CD4-positive, alpha-beta T cell treated with Interleukin-4 for 4 hours (primary cell): ENCODE measurements at regions not wholly inside any gene's neighbourhood (a gene's known extent, or its start where the extent isn't known, plus 50 kb on each side); places are given as distances from the start of the nearest gene placed in this dataset.

Source experiments
- DNase-seq: peaks from one replicate; pipeline ENCODE4 v3.0.0-alpha.2; 2020

DNA sequence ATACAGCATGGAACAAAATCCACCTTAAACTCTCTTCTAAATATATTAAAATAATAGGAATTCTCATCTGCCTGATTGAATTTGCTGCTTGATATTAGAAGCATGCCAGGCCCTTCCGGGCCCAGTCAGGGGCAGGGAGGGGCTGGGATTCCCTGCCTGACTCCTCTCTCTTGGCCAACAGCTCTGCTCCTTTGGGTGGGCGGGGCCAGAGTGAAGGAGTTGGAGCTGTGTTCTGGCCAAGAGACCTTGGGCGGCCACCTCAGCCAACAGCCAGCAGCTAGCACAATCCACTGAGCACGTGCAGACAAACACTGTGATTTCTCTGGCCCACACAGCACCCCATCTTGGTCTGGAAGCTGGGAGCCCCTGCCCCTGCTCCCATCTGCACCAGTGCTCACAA lies 140.3 kb downstream of the PJA1 start:
- DNase-seq = no peak

DNA sequence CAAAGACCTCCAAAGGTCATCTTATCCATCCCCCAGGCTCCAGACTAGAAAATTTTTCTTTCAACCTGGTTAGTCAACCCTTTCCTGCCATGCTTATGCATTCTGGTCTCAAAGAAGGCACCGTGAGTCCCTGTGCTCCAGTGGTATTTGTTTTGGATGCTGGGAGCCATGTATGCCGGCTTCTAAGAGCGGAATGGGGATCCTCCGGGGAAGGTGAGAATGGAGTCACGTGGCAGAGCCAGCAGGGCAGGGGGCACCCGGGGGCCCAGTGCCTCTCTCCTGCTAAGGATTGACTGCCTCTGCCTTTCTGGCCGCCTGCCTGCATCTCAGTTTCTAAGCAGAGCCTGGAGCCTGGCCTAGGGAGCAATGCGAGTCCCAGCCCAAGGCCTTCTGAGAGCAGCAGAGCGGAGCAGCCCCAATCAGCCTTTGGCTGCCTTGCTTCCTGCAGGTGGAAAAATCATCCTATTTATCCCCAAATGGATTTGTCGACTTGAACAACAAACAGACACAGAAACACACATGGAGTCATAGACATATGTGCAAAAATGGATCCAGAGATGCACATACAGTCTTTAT lies 141.0 kb downstream of the PJA1 start:
- no peak for DNase-seq

DNA sequence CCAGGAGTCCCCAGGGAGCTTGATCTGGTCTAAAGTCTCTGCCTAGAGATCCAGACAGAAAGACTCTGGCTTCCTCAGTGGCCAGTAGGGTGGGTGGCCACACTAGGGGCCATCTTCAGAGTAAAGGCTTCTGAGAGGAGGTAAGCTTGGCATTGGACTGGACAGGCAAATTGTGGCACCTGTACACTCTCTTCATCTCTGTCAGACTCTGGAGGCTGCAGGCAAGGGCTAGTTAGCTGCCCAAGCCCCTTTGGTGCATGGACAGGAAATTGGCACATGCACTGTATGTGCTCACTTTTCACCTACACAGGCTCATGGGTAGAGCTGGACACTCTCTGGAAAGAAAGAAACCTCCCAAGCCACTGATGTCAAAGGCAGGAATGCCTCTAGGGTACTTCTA lies 142.8 kb downstream of the PJA1 start:
- no peak for DNase-seq

DNA sequence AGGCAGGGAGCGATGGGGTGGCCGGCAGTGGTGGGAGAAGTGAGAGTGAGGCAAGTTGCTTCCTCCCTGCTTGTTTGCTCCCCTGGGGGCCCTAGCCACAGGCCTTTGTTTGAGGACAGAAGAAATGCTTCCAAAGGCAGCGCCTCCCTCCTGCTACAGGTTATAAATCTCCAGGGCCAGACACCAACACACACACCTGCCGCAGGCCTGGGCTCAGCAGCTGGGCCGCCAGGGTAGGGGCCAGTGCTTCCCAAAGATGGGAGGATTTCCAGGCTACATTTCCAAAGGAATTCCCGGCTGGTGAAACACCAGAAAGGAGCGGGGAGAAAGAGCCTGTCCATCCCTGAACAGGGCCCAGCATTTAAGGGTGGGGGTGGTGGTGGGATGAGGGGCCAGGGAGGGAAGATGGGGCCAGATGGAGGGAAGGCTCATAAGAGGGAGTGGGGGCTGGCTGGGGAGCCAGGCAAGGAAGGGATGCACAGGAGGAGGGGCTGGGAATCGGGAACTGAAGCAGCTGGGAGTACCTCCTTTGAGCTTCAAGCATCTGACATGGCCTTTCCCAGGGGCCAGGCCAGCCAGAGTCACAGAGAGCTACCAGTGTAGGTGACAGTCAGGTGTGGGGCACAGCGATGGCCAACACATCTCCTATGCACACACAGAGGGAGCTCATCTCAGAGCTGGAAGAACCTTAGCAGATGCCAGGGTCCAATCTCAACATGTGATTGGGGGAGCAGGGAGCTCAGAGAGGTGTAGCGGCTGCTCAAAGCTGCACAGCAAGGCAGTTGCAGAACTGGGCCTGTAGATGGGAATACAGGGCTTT lies 143.9 kb downstream of the PJA1 start:
- DNase-seq = no peak

DNA sequence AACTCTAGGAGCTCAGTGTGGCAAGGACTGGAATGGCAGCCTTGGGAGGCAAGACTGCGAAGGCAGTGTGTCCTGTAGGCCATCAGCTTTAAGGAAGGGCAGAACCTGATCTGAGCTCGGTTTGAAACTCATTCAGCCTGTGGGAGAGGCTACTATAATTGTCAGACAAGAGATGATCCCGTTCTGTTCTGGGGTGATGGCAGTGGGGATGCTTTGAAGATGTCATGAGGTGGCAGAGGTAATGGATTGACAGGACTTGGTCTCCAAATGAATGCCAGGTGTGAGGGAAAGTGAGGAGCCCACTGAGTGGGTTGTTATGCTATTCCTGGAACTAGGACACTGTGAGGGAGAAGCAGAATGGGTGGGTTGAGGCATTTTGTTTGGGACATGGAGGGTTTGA lies 144.9 kb downstream of the PJA1 start:
- no peak for DNase-seq

DNA sequence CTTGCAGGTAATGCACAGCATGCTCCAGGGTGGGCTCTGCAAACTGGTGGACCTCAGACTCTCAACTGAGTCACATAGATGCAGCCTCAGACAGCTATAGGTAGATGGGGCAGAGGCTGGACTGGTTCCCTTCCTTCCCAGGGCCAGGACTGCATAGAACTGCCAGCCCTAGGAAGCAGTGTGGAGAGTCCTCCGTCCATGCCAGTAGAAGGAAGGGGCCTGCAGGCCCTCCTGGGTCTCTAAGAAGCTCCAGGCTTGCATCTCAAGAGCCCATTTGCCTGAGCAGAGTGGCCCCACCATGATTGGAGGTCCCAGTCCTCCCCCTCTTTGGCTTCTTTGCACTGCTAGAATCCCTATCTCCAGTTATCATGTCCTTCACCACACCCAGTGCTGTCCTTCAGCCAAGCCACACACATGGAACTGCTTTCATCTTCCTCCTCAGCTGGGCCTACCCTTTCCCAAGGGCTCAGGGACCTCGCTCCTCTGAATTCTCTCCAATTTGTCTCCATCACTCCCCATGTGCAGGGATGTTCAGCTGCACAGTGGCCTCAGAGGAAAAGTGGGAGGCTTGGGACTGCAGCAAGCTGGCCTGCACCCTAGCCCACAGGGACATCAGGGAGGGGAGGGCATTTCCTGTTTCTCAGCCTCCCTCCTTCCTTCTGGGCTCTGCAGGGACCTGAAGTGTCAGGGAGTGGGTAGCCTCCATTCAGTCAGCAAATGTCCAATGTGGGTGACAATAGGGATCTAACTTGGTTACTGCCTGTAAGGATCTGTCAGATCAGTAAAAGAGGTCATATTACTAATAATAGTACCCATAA lies 146.0 kb downstream of the PJA1 start:
- no peak for DNase-seq

DNA sequence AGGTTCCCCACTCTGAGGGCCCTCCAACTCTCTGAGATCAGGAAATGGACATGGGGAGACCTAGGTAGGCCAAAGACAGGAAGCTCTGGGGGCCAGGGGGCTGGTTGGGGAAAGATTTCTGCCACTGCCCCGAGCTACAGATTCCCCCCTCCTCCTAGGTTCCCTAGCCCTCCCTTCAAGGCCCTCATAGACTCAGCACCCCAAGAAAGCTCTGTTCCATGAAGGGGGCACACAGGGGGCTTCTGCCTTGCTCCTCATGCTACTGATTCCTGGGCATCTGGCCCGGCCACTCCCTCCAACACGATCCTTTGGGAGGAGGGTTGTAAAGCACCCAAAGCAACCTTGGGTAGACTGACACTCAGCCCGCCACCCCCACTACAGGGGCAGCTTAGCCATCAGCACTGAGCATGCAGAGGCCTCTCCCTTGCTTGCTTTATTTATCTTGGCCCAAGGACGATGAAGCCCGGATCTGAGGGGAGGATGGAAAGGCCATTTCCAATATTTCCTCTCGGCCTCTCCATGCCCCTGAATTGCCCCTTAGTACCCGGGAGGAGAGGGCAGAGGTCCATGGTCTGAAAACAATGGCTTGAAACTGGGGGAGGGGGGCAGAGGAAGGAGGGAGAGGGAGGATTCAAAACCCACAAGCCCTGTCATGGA lies 146.7 kb downstream of the PJA1 start:
- no peak for DNase-seq

DNA sequence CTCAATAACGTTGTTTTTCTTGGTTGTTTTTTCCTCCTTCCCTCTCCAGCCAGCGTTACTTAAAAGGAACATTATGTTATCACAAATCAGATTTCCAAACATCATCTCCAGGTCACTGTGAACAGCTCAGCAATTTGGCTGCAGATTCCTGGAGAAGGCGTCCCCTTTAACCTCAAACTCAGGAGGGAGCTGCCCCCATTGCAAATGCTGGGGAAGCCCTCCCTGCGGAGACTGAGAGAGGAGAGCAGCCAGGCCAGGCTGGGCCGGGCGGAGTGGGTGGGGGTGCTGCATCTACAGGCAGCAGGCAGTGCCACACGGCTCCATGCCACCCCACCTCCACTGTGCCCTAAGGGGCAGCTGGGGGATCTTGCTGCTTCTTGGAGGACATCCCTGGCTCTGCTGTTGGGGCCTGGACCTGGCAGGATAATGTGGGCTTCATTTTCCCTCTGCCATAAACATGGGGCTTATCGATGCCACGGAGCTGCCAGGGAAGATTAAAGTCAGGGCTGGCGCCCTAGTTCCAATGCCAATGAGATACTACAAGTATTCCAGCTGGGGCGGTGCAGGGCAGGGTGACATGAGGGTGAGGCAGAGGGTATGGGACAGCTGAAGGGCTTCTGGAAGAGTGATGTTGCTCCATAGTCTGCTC lies 148.8 kb downstream of the PJA1 start:
- no peak for DNase-seq

DNA sequence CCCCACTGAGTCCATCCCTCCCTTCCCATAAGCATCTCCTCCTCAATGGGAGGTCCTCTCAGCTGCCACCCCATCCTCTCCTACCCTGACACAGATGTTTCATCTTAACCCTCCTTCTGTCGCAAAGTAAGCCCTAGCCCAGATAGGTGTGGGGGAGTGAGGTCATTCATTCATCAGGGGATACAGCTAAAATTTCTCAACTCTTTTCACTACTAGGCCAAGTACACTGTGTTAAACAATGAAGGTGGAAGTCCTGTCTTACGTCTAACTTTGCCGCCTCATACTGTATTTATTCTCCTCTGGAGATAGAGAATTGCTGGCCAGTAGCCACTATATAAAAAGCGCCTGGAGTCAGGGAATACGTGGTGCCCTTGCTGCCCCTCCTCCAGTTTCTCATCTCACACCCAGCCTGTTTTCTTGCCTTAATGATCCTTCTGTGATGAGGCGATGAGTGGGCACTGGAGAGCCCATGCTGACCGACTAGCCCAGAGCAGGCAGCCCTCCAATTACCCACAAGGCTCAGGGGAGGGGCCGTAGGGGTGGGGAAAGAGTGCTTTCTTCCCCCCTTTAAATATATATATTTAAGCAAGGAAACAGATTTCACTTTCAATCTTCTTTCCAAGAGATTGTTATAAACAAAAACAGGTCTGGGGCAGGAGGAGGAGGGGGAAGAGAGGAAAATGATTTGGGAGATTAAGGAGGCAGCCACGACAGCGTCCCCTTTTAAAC lies 149.5 kb downstream of the PJA1 start:
- DNase-seq = no peak

DNA sequence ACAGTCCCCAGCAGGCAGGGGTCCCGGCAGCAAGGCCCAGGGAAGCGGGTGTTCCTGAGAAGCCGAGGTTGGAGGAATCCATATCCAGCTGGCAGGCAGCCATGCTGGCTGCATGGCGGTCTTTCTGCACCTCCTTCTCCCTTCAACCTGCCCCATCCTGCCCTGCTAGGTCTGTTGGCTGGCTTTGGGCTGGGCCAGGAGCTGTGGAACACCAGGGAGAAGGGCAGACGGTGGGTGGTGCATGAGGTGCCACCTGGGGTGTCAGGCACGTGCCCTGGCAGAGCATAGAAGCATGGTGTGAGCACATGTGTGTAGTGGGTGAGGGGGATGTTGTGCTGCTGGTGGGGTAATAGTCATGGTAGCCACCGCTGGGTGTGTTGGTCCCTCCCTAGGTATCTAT lies 150.1 kb downstream of the PJA1 start:
- no peak for DNase-seq

DNA sequence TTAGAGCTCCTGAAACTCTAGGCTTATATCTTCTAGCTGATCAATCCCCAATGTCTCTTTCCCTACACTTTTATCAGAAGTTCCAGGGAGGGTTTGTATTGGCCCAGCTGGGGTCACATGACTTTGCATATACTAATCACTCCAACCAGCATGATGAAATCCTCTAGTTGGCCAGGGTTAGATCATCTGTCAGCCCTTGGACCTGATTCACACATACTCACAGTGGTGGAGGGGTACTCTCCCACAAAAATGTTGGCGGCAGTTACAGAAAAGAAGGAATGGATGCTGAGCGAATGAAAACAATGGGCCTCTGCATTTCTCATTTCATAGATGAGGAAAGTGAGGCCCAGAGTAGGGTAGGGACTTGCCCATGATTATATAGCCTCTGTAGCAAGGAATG lies 151.1 kb downstream of the PJA1 start:
- no peak for DNase-seq

DNA sequence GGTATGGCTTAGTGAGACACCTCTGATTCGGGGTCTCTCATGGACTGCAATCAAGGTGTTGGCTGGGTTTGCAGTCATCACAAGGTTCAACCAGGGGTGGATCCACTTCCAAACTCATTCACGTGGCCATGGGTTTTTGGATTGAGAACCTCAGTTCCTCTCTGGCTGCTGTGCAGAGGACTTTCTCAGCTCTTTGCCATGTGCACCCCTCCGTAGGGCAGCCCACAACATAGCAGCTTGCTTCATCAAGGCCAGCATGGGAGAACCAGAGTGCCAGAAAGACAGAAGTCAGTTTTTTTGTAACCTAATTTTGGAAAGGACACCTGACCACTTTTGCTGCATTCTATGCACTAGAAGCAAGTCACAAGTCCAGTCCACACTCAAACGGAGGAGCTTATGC lies 154.9 kb downstream of the PJA1 start:
- no peak for DNase-seq

DNA sequence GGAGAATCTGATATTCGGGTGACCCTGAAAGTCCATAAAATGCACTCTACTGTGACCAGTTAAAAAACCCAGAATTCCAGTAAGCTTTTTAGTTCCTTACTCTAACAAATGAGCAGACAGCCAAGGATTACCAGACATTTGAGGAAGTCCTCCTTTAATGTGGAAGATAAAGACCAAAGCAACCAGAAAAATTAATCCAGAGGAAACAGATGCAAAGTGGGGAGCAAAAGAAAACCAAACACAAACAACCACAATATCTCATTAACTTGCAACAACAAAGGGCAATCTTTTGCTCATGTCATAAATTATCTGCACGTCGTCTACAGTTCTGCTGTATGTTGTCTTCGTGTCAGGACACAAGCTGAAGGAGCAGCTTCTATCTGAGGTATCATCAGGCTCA lies 164.4 kb downstream of the PJA1 start:
- DNase-seq = no peak

DNA sequence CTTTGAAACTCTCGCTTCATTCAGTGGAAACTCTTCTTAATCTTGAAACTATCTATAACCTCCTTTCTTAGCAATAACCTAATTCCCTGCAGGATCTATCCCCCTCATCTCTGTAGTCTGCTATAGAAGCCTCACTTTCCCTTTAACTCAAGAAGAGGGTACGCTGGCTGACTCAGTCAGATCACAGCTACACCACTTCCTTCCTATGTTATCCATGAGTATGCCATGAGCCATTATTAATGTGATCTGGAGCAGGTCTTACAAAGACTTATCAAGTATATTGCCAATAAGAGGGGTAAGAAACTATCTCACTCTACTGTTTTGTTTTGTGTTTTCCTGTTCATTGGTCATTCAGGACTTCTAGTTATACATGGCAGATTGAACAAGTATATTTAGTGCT lies 165.3 kb downstream of the PJA1 start:
- no peak for DNase-seq

DNA sequence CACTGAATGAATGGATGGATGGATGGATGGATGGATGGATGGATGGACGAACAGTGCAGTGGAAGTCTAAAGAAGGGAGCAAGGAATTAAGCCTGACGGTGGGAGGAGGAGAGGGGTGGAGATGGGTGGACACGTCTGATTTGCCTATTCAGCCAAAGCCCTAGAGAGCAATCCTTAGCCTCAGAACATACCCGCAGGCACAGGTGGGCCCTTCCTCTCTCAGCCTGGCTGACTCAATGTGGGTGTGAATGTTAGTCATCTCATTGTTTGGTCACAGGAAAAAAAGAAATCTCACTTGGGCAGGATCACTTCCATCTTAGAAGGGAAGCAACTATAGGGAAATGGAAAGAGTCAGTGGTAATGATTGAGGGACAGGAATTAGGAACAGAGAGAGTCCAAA lies 165.9 kb downstream of the PJA1 start:
- DNase-seq = no peak

DNA sequence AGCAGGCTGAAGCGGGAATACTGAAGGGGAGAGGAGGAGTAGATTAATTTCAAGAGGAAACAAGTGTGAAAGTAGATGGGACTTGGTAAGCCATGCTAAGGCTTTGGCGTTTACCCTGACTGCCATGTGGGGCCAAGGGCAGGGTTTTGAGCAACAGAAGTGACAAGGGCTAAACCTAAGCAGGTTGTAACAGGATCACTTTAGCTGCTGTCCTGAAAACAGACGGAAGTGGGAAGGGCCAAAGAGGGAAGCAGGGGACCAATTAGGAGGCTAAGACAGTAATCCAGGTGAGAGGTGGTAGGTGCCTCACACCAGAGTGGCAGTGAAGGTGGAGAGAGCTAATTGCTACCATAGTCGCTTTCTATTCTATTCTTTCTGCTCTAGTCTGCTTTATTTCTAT lies 166.5 kb downstream of the PJA1 start:
- no peak for DNase-seq

DNA sequence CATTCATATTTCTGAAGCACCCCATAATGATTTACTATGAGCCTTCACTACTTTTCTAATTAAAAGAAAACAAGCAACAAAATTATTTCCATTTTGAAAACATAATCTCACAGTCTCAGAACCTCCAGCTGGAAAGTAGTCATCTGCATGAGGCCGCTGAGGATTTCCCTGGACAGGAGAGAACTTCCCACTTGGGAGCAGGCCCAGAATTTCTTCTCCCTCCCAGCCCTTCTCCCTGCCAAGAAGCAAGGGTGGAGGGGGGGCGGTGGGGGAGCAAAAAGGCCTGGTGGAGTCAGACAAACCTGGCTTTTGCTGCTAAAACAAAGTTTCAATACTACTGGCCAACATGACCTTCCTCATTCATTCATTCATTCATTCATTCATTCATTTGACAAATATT lies 167.3 kb downstream of the PJA1 start:
- DNase-seq = no peak

DNA sequence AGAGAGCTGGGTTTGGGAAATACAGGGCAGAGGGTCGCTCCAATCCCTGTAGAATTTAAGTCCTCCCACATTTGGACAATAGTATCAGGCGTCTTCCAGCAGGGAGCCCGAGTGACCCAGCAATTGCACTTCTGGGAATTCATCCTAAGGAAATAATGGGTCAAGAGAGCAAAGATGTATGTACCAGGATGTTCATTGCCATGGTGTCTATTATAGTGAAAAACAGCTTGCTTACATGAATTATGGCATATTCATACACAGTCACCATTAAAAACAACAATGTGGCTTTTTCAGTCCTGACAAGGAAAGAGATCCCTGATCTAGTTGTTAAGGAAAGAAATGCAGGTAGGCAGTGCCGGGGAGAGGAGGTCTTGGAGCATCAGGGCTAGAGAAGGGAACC lies 167.7 kb downstream of the PJA1 start:
- DNase-seq = no peak

DNA sequence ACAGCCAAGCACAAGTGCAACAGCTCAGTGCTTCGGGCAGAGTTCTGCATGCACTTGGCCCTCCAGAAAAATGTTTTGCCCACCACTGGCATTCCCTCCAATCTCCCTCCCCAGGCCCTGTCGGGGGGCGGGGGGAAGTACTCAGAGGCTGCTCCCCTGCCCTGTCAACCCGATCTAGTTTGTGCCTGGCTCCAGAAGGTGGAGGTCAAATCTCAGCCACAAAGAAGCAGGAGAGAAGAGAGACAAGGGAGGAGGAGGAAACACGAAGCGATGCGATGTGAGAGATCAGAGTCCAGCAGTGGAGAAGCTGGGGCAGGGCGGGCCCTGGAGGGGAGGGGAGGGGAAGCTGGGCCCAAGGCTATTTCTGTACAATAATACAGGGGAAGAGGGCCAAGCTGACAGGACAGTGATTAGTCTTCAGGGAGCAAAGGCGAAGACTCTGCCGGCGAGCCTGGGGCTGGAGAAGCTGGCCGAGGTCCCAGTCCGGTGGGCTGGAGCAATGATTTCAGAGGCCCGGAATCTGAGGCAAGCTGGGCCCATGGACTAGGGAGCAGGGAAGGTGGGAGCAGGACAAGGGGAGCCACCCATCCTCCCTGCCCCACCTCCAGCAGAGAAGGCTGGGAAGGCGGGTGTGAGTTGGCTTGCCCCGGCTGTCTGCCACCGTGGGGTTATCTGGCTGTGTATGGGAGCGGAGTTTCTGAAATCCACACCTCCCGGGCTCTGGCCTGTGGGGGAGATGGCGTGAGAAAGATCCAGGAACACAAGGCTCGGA lies 167.1 kb downstream of the EFNB1 start:
- no peak for DNase-seq

DNA sequence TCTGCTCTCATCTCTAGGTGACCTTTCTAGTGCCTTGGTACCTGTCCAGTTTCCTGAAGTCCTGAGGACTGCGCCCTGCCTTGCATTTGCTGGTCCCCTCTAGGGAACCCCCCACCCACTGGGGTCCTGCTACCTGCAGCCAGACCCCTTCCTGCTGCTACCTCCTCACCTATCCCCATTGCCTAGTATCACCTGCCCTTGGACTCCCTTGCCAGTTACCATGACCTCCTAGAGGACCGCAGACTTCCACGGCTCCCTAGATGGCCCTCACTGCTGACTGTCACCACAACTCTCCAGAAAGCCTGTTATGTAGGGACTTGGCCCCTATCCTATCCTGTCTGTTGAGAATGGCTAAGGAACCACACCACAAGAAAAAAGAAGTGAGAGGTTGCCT lies 166.6 kb downstream of the EFNB1 start:
- DNase-seq = no peak

DNA sequence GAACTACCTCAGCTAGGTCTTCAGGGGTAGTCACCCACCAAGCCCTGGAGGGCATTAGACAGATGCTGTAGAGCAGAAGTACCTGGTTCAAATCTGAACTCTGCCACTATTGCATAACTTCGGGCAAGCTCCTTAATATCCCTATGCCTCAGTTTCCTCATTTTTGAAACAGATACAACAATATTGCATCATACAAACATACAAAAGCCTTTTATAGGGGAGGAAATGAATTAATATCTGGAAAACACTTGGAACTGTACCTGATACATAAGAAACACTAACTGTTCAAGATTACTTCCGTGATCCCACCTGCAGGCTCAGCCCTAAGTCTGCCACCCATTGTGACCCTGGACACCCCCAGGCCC lies 166.1 kb downstream of the EFNB1 start:
- no peak for DNase-seq
